GM23248 (cell line): ENCODE measurements at regions not wholly inside any gene's neighbourhood (a gene's known extent, or its start where the extent isn't known, plus 50 kb on each side); places are given as distances from the start of the nearest gene placed in this dataset.

Source experiments
- EZH2 ChIP-seq: fragments of 200-600 bp; sonication (generic); IDR thresholded peaks from 2 replicates; pipeline ENCODE4 v1.6.1; 2018; ENCODE audit warnings: antibody characterized with exemption, mild to moderate bottlenecking; ENCODE audit not compliant: insufficient read depth, poor library complexity, severe bottlenecking
- EZH2phosphoT487 ChIP-seq: fragments of 200-600 bp; sonication (generic); IDR thresholded peaks from 2 replicates; pipeline ENCODE4 v1.6.1; 2018; ENCODE audit warnings: antibody characterized with exemption, moderate library complexity, mild to moderate bottlenecking, low read depth; ENCODE audit not compliant: insufficient read depth

DNA sequence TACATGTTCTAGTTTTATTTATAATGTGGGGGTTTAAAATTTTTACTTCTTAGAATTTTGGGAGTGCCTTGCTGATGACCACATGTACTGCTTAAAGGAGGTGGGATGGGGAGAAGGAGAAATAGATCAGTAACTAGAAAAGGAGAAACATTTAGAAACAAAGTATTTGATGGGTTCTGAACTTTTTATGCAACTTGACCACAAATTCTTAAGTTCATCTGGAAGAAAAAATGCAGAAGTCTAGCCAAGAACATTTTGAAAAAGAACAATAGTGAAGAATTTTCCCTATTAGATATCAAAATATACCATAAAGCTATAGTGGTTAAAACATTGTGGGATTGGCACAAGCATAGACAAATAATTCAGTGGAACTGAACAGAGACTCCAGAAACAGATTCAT is 73.3 kb upstream of the AMPD3 start:
- no peak for TF ChIP-seq EZH2phosphoT487
- TF ChIP-seq EZH2, result no peak
